Smooth muscle cell (in vitro differentiated cells): ENCODE measurements at regions not wholly inside any gene's neighbourhood (a gene's known extent, or its start where the extent isn't known, plus 50 kb on each side); places are given as distances from the start of the nearest gene placed in this dataset.

Experiments used
- DNase-seq: peaks from one replicate; lab custom pipeline; 2025; ENCODE audit not compliant: unreplicated experiment; lab: John Stamatoyannopoulos, UW
- H2AFZ ChIP-seq: fragments of 200-600 bp; sonication (generic); 2 replicates; pipeline ENCODE4 v1.6.0; 2016; ENCODE audit warnings: antibody characterized with exemption, low read depth, mild to moderate bottlenecking
- H3F3A ChIP-seq: fragments of 200-600 bp; sonication (generic); 2 replicates; pipeline ENCODE4 v1.6.0; 2017; ENCODE audit warnings: antibody characterized with exemption, low read depth
- H3K27ac ChIP-seq: fragments of 200-600 bp; sonication (generic); 2 replicates; pipeline ENCODE4 v1.5.1; 2016; ENCODE audit warnings: low read depth, mild to moderate bottlenecking
- H3K27me3 ChIP-seq: fragments of 200-600 bp; sonication (generic); 2 replicates; pipeline ENCODE4 v1.6.1; 2016; ENCODE audit warnings: low read depth, mild to moderate bottlenecking
- H3K36me3 ChIP-seq: fragments of 200-600 bp; sonication (generic); 2 replicates; pipeline ENCODE4 v1.5.1; 2016; ENCODE audit warnings: low read depth
- H3K4me1 ChIP-seq: fragments of 200-600 bp; sonication (generic); 2 replicates; pipeline ENCODE4 v1.5.1; 2016; ENCODE audit warnings: low read depth
- H3K4me2 ChIP-seq: fragments of 200-600 bp; sonication (generic); 2 replicates; pipeline ENCODE4 v1.6.0; 2016; ENCODE audit warnings: mild to moderate bottlenecking
- H3K4me3 ChIP-seq: fragments of 200-600 bp; sonication (generic); 2 replicates; pipeline ENCODE4 v1.5.1; 2016; ENCODE audit warnings: mild to moderate bottlenecking
- H3K79me2 ChIP-seq: fragments of 200-600 bp; sonication (generic); 2 replicates; pipeline ENCODE4 v1.6.0; 2016; ENCODE audit warnings: low read depth, mild to moderate bottlenecking
- H3K9ac ChIP-seq: fragments of 200-600 bp; sonication (generic); 2 replicates; pipeline ENCODE4 v1.6.0; 2016; ENCODE audit warnings: low read depth
- H3K9me3 ChIP-seq: fragments of 200-600 bp; sonication (generic); replicated peaks from 2 replicates; pipeline ENCODE4 v1.5.1; 2016; ENCODE audit warnings: low read depth
- H4K20me1 ChIP-seq: fragments of 200-600 bp; sonication (generic); 2 replicates; pipeline ENCODE4 v1.6.0; 2016; ENCODE audit warnings: low read depth
- CTCF ChIP-seq: fragments of 200-600 bp; sonication (generic); IDR thresholded peaks from 2 replicates; pipeline ENCODE4 v1.5.1; 2017; ENCODE audit warnings: borderline replicate concordance, mild to moderate bottlenecking, antibody characterized with exemption; ENCODE audit not compliant: insufficient read depth, poor library complexity, severe bottlenecking
- WGBS: methylation state at CpG from one replicate; pipeline ENCODE4 v1.1.7; 2016; ENCODE audit warnings: low lambda C conversion rate; 5-methylcytosine and 5-hydroxymethylcytosine counted together

- Histone ChIP-seq H3K27me3 (no peaks in the 10 kb centered on the region), H2AFZ (peak overlapping the region; percentile 6), H4K20me1 (no peaks in the 10 kb centered on the region), H3K79me2 (no peaks in the 10 kb centered on the region), H3K4me3 (no peak overlapping the region), H3K9ac (no peak overlapping the region), H3K27ac (no peak overlapping the region), H3K36me3 (no peaks in the 10 kb centered on the region), H3K9me3 (no peaks in the 10 kb centered on the region), H3F3A (no peaks in the 10 kb centered on the region), H3K4me2 (no peak overlapping the region), H3K4me1 (no peaks in the 10 kb centered on the region)
- no peak for DNase-seq
- 82% methylated on average over 3 of the region's 3 CpGs for WGBS
- no peak for TF ChIP-seq CTCF
Measured at GRCh38 chr4:134756421-134756820, 554.8 kb upstream of the PABPC4L start.

GRCh38 chr4:134754301-134755019 is 552.9 kb upstream of the PABPC4L start:
- H3K4me3 ChIP-seq: no peak overlapping the region
- H3K4me1 ChIP-seq: no peaks in the 10 kb centered on the region
- H3K9me3 ChIP-seq: no peaks in the 10 kb centered on the region
- TF ChIP-seq CTCF: no peak
- H3K4me2 ChIP-seq: no peak overlapping the region
- peak overlapping the region; percentile 44 for H2AFZ ChIP-seq
- no peaks in the 10 kb centered on the region for H3K36me3 ChIP-seq
- no peak for DNase-seq
- 91% methylated on average over 6 of the region's 6 CpGs for WGBS
- H3K27me3 ChIP-seq: no peaks in the 10 kb centered on the region
- no peak overlapping the region for H3K9ac ChIP-seq
- H4K20me1 ChIP-seq: no peaks in the 10 kb centered on the region
- H3K27ac ChIP-seq: no peak overlapping the region
- no peaks in the 10 kb centered on the region for H3F3A ChIP-seq
- no peaks in the 10 kb centered on the region for H3K79me2 ChIP-seq

- Histone ChIP-seq H3K4me1 (no peaks in the 10 kb centered on the region), H3K27me3 (no peaks in the 10 kb centered on the region), H3K79me2 (no peaks in the 10 kb centered on the region), H3K4me2 (no peak overlapping the region), H3K9ac (no peak overlapping the region), H3K4me3 (no peak overlapping the region), H3F3A (no peaks in the 10 kb centered on the region), H3K27ac (no peak overlapping the region), H3K9me3 (no peaks in the 10 kb centered on the region), H3K36me3 (no peaks in the 10 kb centered on the region), H4K20me1 (no peaks in the 10 kb centered on the region), H2AFZ (no peak overlapping the region)
- 96% methylated on average over 1 of the region's 1 CpG for WGBS
- no peak for DNase-seq
- TF ChIP-seq CTCF: no peak
Measured at GRCh38 chr4:134753390-134753789, 551.8 kb upstream of the PABPC4L start.

GRCh38 chr4:134747108-134747805 is 545.7 kb upstream of the PABPC4L start:
- WGBS: 44% methylated on average over 6 of the region's 6 CpGs
- no peak for DNase-seq
- peak overlapping the region; percentile 0 for H2AFZ ChIP-seq
- H3F3A ChIP-seq: no peaks in the 10 kb centered on the region
- H4K20me1 ChIP-seq: no peaks in the 10 kb centered on the region
- no peaks in the 10 kb centered on the region for H3K36me3 ChIP-seq
- no peaks in the 10 kb centered on the region for H3K9me3 ChIP-seq
- no peaks in the 10 kb centered on the region for H3K4me1 ChIP-seq
- no peaks in the 10 kb centered on the region for H3K79me2 ChIP-seq
- H3K27me3 ChIP-seq: no peaks in the 10 kb centered on the region
- no peak for TF ChIP-seq CTCF
- no peak overlapping the region for H3K4me2 ChIP-seq
- H3K4me3 ChIP-seq: no peak overlapping the region
- H3K27ac ChIP-seq: no peak overlapping the region
- no peak overlapping the region for H3K9ac ChIP-seq
